HG03442 (cell line): ENCODE measurements at regions not wholly inside any gene's neighbourhood (a gene's known extent, or its start where the extent isn't known, plus 50 kb on each side); places are given as distances from the start of the nearest gene placed in this dataset.
"Not testable (repeated sequence)": the region's sequence is repeated elsewhere in the genome, so short reads cannot be mapped to it uniquely, and the experiment has no call there.

Experiments used
- ATAC-seq: cut with Tn5 transposase; IDR thresholded peaks from one replicate; pipeline ENCODE4 v1.9.1; 2021; ENCODE audit warnings: mild to moderate bottlenecking, moderate library complexity; ENCODE audit not compliant: unreplicated experiment

- no peak for ATAC-seq
Measured at GRCh38 chr1:182003953-182004586, 57.4 kb downstream of the ZNF648 start.

GRCh38 chr1:182003025-182003725 lies 58.3 kb downstream of the ZNF648 start:
- no peak for ATAC-seq

GRCh38 chr1:182002570-182002969 lies 58.9 kb downstream of the ZNF648 start:
- ATAC-seq = no peak

- no peak for ATAC-seq
Measured at GRCh38 chr1:181998858-181999257, 62.7 kb downstream of the ZNF648 start.

GRCh38 chr1:181992072-181992471 lies 69.4 kb downstream of the ZNF648 start:
- ATAC-seq = no peak

- ATAC-seq = no peak
Measured at GRCh38 chr1:181990728-181991127, 70.8 kb downstream of the ZNF648 start.

GRCh38 chr1:181989261-181989920 lies 72.1 kb downstream of the ZNF648 start:
- no peak for ATAC-seq

GRCh38 chr1:181987996-181988395 lies 73.5 kb downstream of the ZNF648 start:
- no peak for ATAC-seq

- no peak for ATAC-seq
Measured at GRCh38 chr1:181987334-181987895, 74.1 kb downstream of the ZNF648 start.

- ATAC-seq = no peak
Measured at GRCh38 chr1:181986907-181987305, 74.6 kb downstream of the ZNF648 start.

- no peak for ATAC-seq
Measured at GRCh38 chr1:181985936-181986906, 75.3 kb downstream of the ZNF648 start.

GRCh38 chr1:181985281-181985680 lies 76.2 kb downstream of the ZNF648 start:
- ATAC-seq = no peak

- no peak for ATAC-seq
Measured at GRCh38 chr1:181984006-181984405, 77.5 kb downstream of the ZNF648 start.

GRCh38 chr1:181981821-181982220 lies 79.7 kb downstream of the ZNF648 start:
- ATAC-seq = no peak

- ATAC-seq = no peak
Measured at GRCh38 chr1:181972256-181972655, 89.3 kb downstream of the ZNF648 start.

GRCh38 chr1:181971424-181971823 lies 90.1 kb downstream of the ZNF648 start:
- ATAC-seq = no peak

- no peak for ATAC-seq
Measured at GRCh38 chr1:181969902-181970301, 91.6 kb downstream of the ZNF648 start.

- not testable (repeated sequence) for ATAC-seq
Measured at GRCh38 chr1:181954696-181955095, 106.8 kb downstream of the ZNF648 start.

- ATAC-seq = not testable (repeated sequence)
Measured at GRCh38 chr1:181954178-181954577, 107.3 kb downstream of the ZNF648 start.

GRCh38 chr1:181953596-181953995 lies 107.9 kb downstream of the ZNF648 start:
- no peak for ATAC-seq

GRCh38 chr1:181951213-181951612 lies 110.3 kb downstream of the ZNF648 start:
- ATAC-seq = no peak
